ENCODE measurements at regions not wholly inside any gene's neighbourhood (a gene's known extent, or its start where the extent isn't known, plus 50 kb on each side); places are given as distances from the start of the nearest gene placed in this dataset.

GRCh38 chr18:41540237-41540871, 414.7 kb upstream of the PIK3C3 start:
- Mint-ChIP-seq H3K4me3 (no peak overlapping the region), H3K27ac (no peak overlapping the region), H3K27me3 (no peaks in the 10 kb centered on the region)

DNA sequence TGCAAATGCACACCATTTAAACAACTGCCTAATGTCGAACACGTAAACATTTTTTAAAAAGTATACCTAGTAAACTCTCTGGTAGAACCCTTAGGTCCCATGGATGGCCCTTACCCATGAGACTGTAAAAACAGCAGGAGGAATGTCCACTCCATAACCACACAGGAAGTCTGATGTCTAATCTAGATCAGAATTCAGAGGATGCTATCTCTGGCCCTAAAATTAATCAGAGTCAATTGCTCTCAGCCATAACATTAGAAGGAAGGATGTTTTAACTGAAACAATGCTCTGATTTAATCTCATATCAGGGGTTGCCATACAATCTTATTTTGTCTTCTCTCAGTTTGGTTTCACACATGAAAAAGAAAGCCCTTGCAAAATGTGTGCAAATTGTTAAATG, 416.3 kb upstream of the PIK3C3 start:
- no peaks in the 10 kb centered on the region for H3K36me3 Mint-ChIP-seq (ENCODE audit: insufficient read depth)

More at GRCh38 chr18:41540237-41540871, 414.7 kb upstream of the PIK3C3 start:
- Mint-ChIP-seq H3K9me3 (peaks cover 17 to 37% of the 10 kb centered on the region in 2 donors), H3K36me3 (ENCODE audit: insufficient read depth) (no peaks in the 10 kb centered on the region), H3K4me1 (ENCODE audit: low read depth in 2 of 2) (no peaks in the 10 kb centered on the region)
- DNase-seq: no peak
- ATAC-seq (replicated peaks): no peak

DNA sequence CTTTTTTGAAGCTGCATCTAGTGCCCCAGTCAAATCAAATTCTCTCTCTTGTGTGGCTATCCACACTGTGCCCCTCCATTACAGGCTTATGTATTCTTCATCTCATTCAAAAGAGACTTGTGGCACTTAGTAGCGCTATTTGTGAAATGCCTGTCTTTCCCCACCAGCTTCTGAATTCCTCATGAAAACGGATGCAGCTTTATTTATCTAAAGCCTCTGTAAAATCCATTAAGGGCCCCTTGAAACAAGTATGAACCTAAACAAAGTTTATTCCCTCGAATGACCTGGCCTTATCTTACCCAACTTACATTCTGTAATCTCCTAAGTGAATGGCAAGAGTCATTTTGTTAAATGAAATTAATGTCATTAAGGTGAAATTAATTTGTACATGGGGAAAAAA, 417.4 kb upstream of the PIK3C3 start:
- H3K4me1 Mint-ChIP-seq (ENCODE audit: low read depth in 2 of 2): no peaks in the 10 kb centered on the region
- H3K4me3 Mint-ChIP-seq: no peak overlapping the region
- no peak overlapping the region for H3K27ac Mint-ChIP-seq
- no peak for DNase-seq
- no peak for ATAC-seq (replicated peaks)
- peaks cover 21 to 39% of the 10 kb centered on the region in 2 donors for H3K9me3 Mint-ChIP-seq
- H3K27me3 Mint-ChIP-seq: no peaks in the 10 kb centered on the region
- no peaks in the 10 kb centered on the region for H3K36me3 Mint-ChIP-seq (ENCODE audit: insufficient read depth)

More for the DNA sequence above, 416.3 kb upstream of the PIK3C3 start:
- H3K4me3 Mint-ChIP-seq: no peak overlapping the region
- no peak overlapping the region for H3K27ac Mint-ChIP-seq
- H3K27me3 Mint-ChIP-seq: no peaks in the 10 kb centered on the region
- DNase-seq (no peak), ATAC-seq (replicated peaks) (no peak)
- peaks cover 20 to 39% of the 10 kb centered on the region in 2 donors for H3K9me3 Mint-ChIP-seq
- no peaks in the 10 kb centered on the region for H3K4me1 Mint-ChIP-seq (ENCODE audit: low read depth in 2 of 2)

GRCh38 chr18:41532344-41533086, 422.5 kb upstream of the PIK3C3 start:
- no peak for ATAC-seq (replicated peaks)
- Mint-ChIP-seq H3K4me3 (no peak overlapping the region), H3K9me3 (peaks cover 11 to 13% of the 10 kb centered on the region in 2 donors), H3K27me3 (no peaks in the 10 kb centered on the region), H3K4me1 (ENCODE audit: low read depth in 2 of 2) (no peaks in the 10 kb centered on the region), H3K27ac (no peak overlapping the region), H3K36me3 (ENCODE audit: insufficient read depth) (no peaks in the 10 kb centered on the region)
- DNase-seq: no peak

GRCh38 chr18:41530970-41531369, 424.1 kb upstream of the PIK3C3 start:
- Mint-ChIP-seq H3K27ac (no peak overlapping the region), H3K4me3 (no peak overlapping the region), H3K27me3 (no peaks in the 10 kb centered on the region), H3K9me3 (peaks cover 11 to 19% of the 10 kb centered on the region in 2 donors), H3K4me1 (ENCODE audit: low read depth in 2 of 2) (no peaks in the 10 kb centered on the region), H3K36me3 (ENCODE audit: insufficient read depth) (no peaks in the 10 kb centered on the region)
- no peak for ATAC-seq (replicated peaks)
- DNase-seq: no peak

GRCh38 chr18:41529093-41529492, 425.9 kb upstream of the PIK3C3 start:
- H3K27me3 Mint-ChIP-seq: no peaks in the 10 kb centered on the region
- DNase-seq (no peak), ATAC-seq (replicated peaks) (no peak)
- no peaks in the 10 kb centered on the region for H3K36me3 Mint-ChIP-seq (ENCODE audit: insufficient read depth)
- H3K4me1 Mint-ChIP-seq (ENCODE audit: low read depth in 2 of 2): no peaks in the 10 kb centered on the region
- no peak overlapping the region for H3K4me3 Mint-ChIP-seq
- no peak overlapping the region for H3K27ac Mint-ChIP-seq
- H3K9me3 Mint-ChIP-seq: peaks cover 12% of the 10 kb centered on the region in 2 donors

DNA sequence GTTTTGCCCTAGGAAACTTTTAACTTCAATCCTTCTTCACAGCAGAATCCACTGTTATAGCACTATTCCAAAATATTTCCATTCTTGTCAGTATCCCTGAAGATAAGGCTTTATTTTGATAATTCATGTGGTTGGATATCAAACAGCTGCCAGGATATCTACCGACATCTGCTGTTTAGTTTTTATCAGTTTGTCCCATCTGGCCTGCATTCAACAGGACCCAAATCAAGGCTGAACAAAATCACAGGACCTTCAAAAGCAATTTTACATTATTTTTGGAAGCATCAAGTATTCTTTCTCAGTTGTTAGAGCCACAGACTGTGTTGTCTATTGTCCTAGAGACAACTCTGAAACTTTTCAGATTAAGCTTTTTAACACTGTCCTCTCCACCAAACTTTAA, 429.0 kb upstream of the PIK3C3 start:
- Mint-ChIP-seq H3K27me3 (no peaks in the 10 kb centered on the region), H3K36me3 (ENCODE audit: insufficient read depth) (no peaks in the 10 kb centered on the region), H3K4me3 (no peak overlapping the region), H3K9me3 (peaks cover 8 to 12% of the 10 kb centered on the region in 2 donors), H3K4me1 (ENCODE audit: low read depth in 2 of 2) (no peaks in the 10 kb centered on the region), H3K27ac (no peak overlapping the region)
- ATAC-seq (replicated peaks): no peak
- no peak for DNase-seq

DNA sequence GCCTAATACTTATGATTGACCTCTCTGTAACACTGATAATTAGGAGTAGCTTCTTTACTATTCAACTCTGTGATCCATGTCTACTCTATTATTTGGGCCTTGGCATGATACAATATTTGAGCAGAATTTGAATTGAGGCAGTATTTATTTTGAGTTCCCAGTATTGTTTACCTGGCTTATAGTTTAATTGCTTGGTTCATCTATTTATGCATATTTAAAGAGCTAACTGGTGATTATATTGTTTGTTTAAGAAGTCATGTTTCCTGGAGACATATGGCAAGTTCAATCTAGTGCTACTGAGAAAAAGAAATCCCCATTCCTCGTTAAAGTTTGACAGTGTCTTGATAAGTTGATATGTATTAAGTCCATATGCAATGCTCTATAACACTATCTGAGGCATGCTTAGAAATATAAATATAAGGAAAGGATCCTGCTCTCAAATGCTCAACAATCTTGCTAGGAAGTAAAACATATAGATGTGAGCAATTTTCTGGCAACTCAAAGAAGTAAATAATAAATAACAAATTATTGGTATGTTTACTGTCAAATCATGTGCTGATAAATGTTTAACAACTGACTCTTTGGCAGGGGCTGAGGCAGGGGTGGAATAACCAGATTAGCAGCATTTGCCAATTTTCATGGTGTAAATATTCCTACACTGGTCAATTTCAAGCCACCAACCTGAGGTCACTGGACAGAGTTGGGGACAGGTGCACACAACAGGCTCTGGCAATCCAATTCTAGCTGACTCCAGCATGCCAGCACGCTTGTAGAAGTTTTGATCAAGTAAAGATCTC, 430.2 kb upstream of the PIK3C3 start:
- H3K27me3 Mint-ChIP-seq: no peaks in the 10 kb centered on the region
- DNase-seq (no peak), ATAC-seq (replicated peaks) (no peak)
- H3K27ac Mint-ChIP-seq: no peak overlapping the region
- H3K4me1 Mint-ChIP-seq (ENCODE audit: low read depth in 2 of 2): no peaks in the 10 kb centered on the region
- no peaks in the 10 kb centered on the region for H3K36me3 Mint-ChIP-seq (ENCODE audit: insufficient read depth)
- H3K4me3 Mint-ChIP-seq: no peak overlapping the region
- H3K9me3 Mint-ChIP-seq: peaks cover 7 to 12% of the 10 kb centered on the region in 2 donors

GRCh38 chr18:41517142-41517541, 437.9 kb upstream of the PIK3C3 start:
- no peak for ATAC-seq (replicated peaks)
- Mint-ChIP-seq H3K4me1 (ENCODE audit: low read depth in 2 of 2) (no peaks in the 10 kb centered on the region), H3K4me3 (no peak overlapping the region), H3K36me3 (ENCODE audit: insufficient read depth) (peaks cover 3% of the 10 kb centered on the region), H3K9me3 (peaks cover 2 to 7% of the 10 kb centered on the region in 2 donors), H3K27me3 (no peaks in the 10 kb centered on the region), H3K27ac (no peak overlapping the region)
- DNase-seq: no peak

DNA sequence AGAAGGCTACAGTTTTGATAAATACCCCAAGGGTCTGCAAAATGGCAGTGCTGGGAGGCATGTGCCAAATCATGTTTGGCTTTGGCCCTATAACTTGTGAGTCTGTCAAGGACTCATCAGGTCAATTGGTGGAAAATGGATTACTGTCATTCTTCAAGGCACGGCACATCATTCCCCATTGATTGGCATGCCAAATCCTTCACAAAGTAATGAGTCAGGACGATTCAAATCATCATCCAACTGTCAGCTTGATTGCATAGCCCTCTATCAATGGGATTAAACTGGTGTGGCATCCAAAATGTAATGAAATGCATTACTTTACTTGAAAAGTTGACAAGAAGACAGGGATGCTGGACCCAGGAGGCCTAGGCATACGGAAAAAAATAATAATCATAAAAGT, 441.6 kb upstream of the PIK3C3 start:
- Mint-ChIP-seq H3K27ac (no peak overlapping the region), H3K36me3 (ENCODE audit: insufficient read depth) (peaks cover 3% of the 10 kb centered on the region), H3K27me3 (no peaks in the 10 kb centered on the region), H3K4me1 (ENCODE audit: low read depth in 2 of 2) (no peaks in the 10 kb centered on the region), H3K9me3 (peaks cover 0 to 7% of the 10 kb centered on the region in 2 donors), H3K4me3 (no peak overlapping the region)
- DNase-seq: no peak
- ATAC-seq (replicated peaks): no peak

DNA sequence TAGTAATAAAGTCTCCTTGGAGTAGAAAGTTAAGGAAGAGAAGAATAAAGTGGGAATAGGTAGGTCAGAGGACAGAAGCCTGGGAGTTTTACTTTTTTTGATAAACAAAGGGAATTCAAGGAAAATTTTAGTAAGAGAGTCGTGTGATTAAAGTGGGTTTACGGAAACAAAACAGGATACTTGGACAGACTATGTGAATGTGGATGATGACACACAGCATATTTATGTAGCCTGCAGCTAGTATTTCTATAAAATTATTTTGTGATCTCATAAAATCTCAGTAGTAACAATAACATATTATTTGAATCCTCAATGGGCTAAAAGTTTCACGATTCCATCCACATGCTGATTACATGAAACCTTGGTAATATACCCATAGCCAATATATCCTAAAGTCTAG, 450.7 kb upstream of the PIK3C3 start:
- DNase-seq: no peak
- Mint-ChIP-seq H3K36me3 (ENCODE audit: insufficient read depth) (no peaks in the 10 kb centered on the region), H3K27ac (no peak overlapping the region), H3K4me1 (ENCODE audit: low read depth in 2 of 2) (no peaks in the 10 kb centered on the region), H3K9me3 (peaks cover 10 to 14% of the 10 kb centered on the region in 2 donors), H3K4me3 (no peak overlapping the region), H3K27me3 (no peaks in the 10 kb centered on the region)
- ATAC-seq (replicated peaks): no peak

DNA sequence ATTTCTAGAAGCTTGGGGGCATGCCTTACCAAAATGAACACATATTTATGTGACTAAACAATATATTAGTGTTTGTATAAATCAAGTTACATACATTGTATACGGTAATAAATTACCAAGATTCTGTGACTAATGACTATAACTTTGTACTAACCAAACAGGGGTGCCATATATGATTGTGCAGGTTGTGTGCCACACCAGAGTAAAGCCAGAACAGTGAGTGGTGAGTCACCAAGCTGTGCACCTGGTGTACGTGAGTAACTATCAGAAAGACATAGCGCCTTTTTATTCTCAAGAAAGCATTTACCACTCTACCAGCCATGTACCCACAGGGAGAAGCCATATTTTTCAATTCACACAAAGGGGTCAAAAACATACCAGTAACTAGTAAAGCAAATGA, 453.2 kb upstream of the PIK3C3 start:
- DNase-seq: no peak
- H3K9me3 Mint-ChIP-seq: peaks cover 8 to 9% of the 10 kb centered on the region in 2 donors
- no peaks in the 10 kb centered on the region for H3K36me3 Mint-ChIP-seq (ENCODE audit: insufficient read depth)
- H3K27me3 Mint-ChIP-seq: no peaks in the 10 kb centered on the region
- no peak for ATAC-seq (replicated peaks)
- no peaks in the 10 kb centered on the region for H3K4me1 Mint-ChIP-seq (ENCODE audit: low read depth in 2 of 2)
- no peak overlapping the region for H3K4me3 Mint-ChIP-seq
- H3K27ac Mint-ChIP-seq: no peak overlapping the region

DNA sequence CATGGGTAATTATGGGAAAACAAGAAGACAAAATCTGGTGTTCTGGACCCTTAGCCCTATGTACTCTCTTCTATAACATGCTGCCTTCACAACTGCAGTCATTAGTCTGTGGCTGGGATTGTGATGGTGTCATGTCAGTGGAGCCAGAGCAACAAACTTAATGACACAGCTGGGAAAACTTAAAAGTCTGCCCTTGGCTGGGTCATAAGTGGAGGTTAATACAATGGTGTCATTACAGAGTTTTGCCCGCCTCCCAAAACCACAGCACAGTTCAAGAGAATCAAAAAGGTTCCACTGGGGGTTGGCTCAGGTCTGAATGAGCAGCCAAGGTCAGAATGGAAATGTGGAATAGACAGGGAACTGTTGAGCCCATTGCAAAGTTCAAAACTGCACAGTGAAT, 455.7 kb upstream of the PIK3C3 start:
- Mint-ChIP-seq H3K4me3 (no peak overlapping the region), H3K9me3 (peaks cover 8 to 11% of the 10 kb centered on the region in 2 donors), H3K36me3 (ENCODE audit: insufficient read depth) (no peaks in the 10 kb centered on the region), H3K27me3 (no peaks in the 10 kb centered on the region), H3K27ac (no peak overlapping the region), H3K4me1 (ENCODE audit: low read depth in 2 of 2) (no peaks in the 10 kb centered on the region)
- ATAC-seq (replicated peaks) (no peak), DNase-seq (no peak)
